ENCODE measurements at regions not wholly inside any gene's neighbourhood (a gene's known extent, or its start where the extent isn't known, plus 50 kb on each side); places are given as distances from the start of the nearest gene placed in this dataset.

- no peaks in the 10 kb centered on the region for H3K27me3 ChIP-seq
- DNase-seq = no peak
- H3K27ac ChIP-seq = no peak overlapping the region
- no peaks in the 10 kb centered on the region for H3K9me3 ChIP-seq
- WGBS, 2 donors = 68 to 77% methylated on average over 5 of the region's 5 CpGs
- TF ChIP-seq POLR2A (IDR thresholded peaks at IDR 0.05) (no peak), CTCF (IDR thresholded peaks at IDR 0.05) (no peak)
- H3K4me1 ChIP-seq = no peaks in the 10 kb centered on the region
- intact Hi-C loops (cut with DNase I) = no loop called here
- no peaks in the 10 kb centered on the region for H3K36me3 ChIP-seq
- no peak overlapping the region for H3K4me3 ChIP-seq (replicated peaks in 1 of 3)
Observed at GRCh38 chrX:109847257-109848187, 114.5 kb upstream of the ACSL4 start.

- no peak for TF ChIP-seq CTCF (IDR thresholded peaks at IDR 0.05)
- no peak for TF ChIP-seq POLR2A (IDR thresholded peaks at IDR 0.05)
- no peaks in the 10 kb centered on the region for H3K36me3 ChIP-seq
- H3K27me3 ChIP-seq = no peaks in the 10 kb centered on the region
- intact Hi-C loops (cut with DNase I) = no loop called here
- no peaks in the 10 kb centered on the region for H3K9me3 ChIP-seq
- H3K4me3 ChIP-seq (replicated peaks in 1 of 3) = no peak overlapping the region
- WGBS, 2 donors = 67% methylated on average over 4 of the region's 4 CpGs
- DNase-seq = no peak
- H3K27ac ChIP-seq = no peak overlapping the region
- no peaks in the 10 kb centered on the region for H3K4me1 ChIP-seq
Observed at GRCh38 chrX:109848461-109849050, 115.5 kb upstream of the ACSL4 start.

- Histone ChIP-seq H3K9me3 (no peaks in the 10 kb centered on the region), H3K36me3 (no peaks in the 10 kb centered on the region), H3K4me3 (replicated peaks in 1 of 3) (no peak overlapping the region), H3K27me3 (no peaks in the 10 kb centered on the region), H3K27ac (no peak overlapping the region), H3K4me1 (no peaks in the 10 kb centered on the region)
- intact Hi-C loops (cut with DNase I) = loop anchor here (10.0 kb wide), 1 partner anchor 119 kb away; the partner anchor contains the start of gene ACSL4
- no peak for TF ChIP-seq CTCF (IDR thresholded peaks at IDR 0.05)
- TF ChIP-seq POLR2A (IDR thresholded peaks at IDR 0.05) = no peak
- DNase-seq = no peak
Observed at GRCh38 chrX:109854096-109854495, 121.0 kb upstream of the ACSL4 start.

- H3K27me3 ChIP-seq = no peaks in the 10 kb centered on the region
- no peaks in the 10 kb centered on the region for H3K4me1 ChIP-seq
- no peak for DNase-seq
- TF ChIP-seq CTCF (IDR thresholded peaks at IDR 0.05) (no peak), POLR2A (IDR thresholded peaks at IDR 0.05) (no peak)
- no peak overlapping the region for H3K4me3 ChIP-seq (replicated peaks in 1 of 3)
- H3K9me3 ChIP-seq = no peaks in the 10 kb centered on the region
- intact Hi-C loops (cut with DNase I) = loop anchor here (10.0 kb wide), 1 partner anchor 121 kb away; the partner anchor contains the start of gene ACSL4
- no peaks in the 10 kb centered on the region for H3K36me3 ChIP-seq
- WGBS, 2 donors = 20 to 26% methylated on average over 1 of the region's 1 CpG
- no peak overlapping the region for H3K27ac ChIP-seq
Observed at GRCh38 chrX:109855501-109855900, 122.4 kb upstream of the ACSL4 start.

- Histone ChIP-seq H3K27me3 (no peaks in the 10 kb centered on the region), H3K4me1 (no peaks in the 10 kb centered on the region), H3K36me3 (no peaks in the 10 kb centered on the region), H3K4me3 (replicated peaks in 1 of 3) (no peak overlapping the region), H3K9me3 (no peaks in the 10 kb centered on the region), H3K27ac (no peak overlapping the region)
- intact Hi-C loops (cut with DNase I) = loop anchor here (10.0 kb wide), 1 partner anchor 122 kb away; the partner anchor contains the start of gene ACSL4
- DNase-seq = no peak
- peak; percentile 53 to 66 (median 62) for TF ChIP-seq CTCF (IDR thresholded peaks at IDR 0.05)
- no peak for TF ChIP-seq POLR2A (IDR thresholded peaks at IDR 0.05)
- 23 to 27% methylated on average over 5 of the region's 5 CpGs for WGBS, 2 donors
Observed at GRCh38 chrX:109856974-109857373, 123.9 kb upstream of the ACSL4 start.
